ENCODE measurements at regions not wholly inside any gene's neighbourhood (a gene's known extent, or its start where the extent isn't known, plus 50 kb on each side); places are given as distances from the start of the nearest gene placed in this dataset.

DNA sequence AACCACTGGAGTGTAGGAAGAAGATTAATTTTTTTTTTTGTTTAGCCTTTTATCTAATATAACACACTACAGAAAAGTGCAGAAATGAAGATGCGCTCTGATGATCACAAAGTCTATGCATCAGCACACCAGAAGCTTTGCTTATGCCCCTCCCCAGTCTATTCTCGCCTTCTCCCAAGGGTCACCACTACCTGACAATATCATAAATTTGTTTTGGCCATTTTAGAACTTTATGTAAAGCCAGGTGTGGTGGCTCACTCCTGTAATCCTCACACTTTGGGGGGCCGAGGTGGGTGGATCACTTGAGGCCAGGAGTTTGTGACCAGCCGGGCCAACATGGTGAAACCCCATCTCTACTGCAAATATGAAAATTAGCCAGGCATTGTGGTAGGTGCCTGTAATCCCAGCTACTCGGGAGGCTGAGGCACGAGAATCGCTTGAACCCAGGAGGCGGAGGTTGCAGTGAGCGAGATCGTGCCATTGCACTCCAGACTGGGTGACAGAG, 231.3 kb downstream of the FOXD2 start:
- Histone ChIP-seq H3K4me3 (ENCODE audit: extremely low read depth in 1 of 4, insufficient read depth in 2 of 4, low read depth in 3 of 4, low read length in 4 of 4) (no peak overlapping the region), H2BK5ac (ENCODE audit: low read depth, low read length) (no peak overlapping the region), H4K91ac (replicated peaks; ENCODE audit: insufficient read length, low read length) (no peak overlapping the region), H4K20me1 (replicated peaks in 1 of 2; ENCODE audit: control insufficient read depth in 1 of 2, insufficient read depth in 2 of 2, low read length in 2 of 2) (no peaks in the 10 kb centered on the region), H3K79me2 (ENCODE audit: control insufficient read depth in 1 of 2, insufficient read depth in 2 of 2, low read length in 2 of 2) (no peaks in the 10 kb centered on the region), H3K36me3 (ENCODE audit: control insufficient read depth in 2 of 4, insufficient read depth in 4 of 4, low read length in 3 of 4) (no peaks in the 10 kb centered on the region), H3K27ac (ENCODE audit: low read depth, low read length) (no peak overlapping the region), H3K4ac (replicated peaks; ENCODE audit: insufficient read length, low read depth, low read length) (no peak overlapping the region), H3K23ac (ENCODE audit: insufficient read length) (no peak overlapping the region), H4K5ac (ENCODE audit: insufficient read length, low read depth, low read length) (no peak overlapping the region), H2BK12ac (ENCODE audit: low read depth, low read length) (no peak overlapping the region), H3K23me2 (ENCODE audit: low read depth, low read length) (no peaks in the 10 kb centered on the region), H3K56ac (replicated peaks; ENCODE audit: insufficient read length, low read depth, low read length) (no peak overlapping the region), H3K27me3 (replicated peaks in 1 of 4; ENCODE audit: control insufficient read depth in 3 of 4, extremely low read depth in 1 of 4, insufficient read depth in 3 of 4, low read length in 3 of 4) (peaks cover 0 to 2% (median 0%) of the 10 kb centered on the region in 4 experiments; a peak in 2 of 7 replicates), H2AFZ (ENCODE audit: low read length) (no peak overlapping the region), H4K8ac (ENCODE audit: extremely low read depth, insufficient read depth, low read length) (no peak overlapping the region), H3K14ac (ENCODE audit: insufficient read length) (no peak overlapping the region), H3K18ac (ENCODE audit: extremely low read depth, low read length) (no peak overlapping the region), H3K79me1 (ENCODE audit: low read depth, low read length) (no peaks in the 10 kb centered on the region), H2BK15ac (ENCODE audit: low read length) (no peak overlapping the region), H2AK5ac (ENCODE audit: low read depth, low read length) (no peak overlapping the region), H2BK120ac (replicated peaks; ENCODE audit: low read depth, low read length) (no peak overlapping the region), H2BK20ac (ENCODE audit: low read length) (no peak overlapping the region), H3K9me3 (ENCODE audit: insufficient read depth in 2 of 2, low read depth in 1 of 2, low read length in 1 of 2) (peaks cover 3 to 5% of the 10 kb centered on the region in 2 experiments; a peak in 1 of 4 replicates), H3K9ac (replicated peaks in 1 of 4; ENCODE audit: extremely low read depth in 1 of 4, low read depth in 3 of 4, low read length in 3 of 4) (no peak overlapping the region), H3K4me1 (replicated peaks in 1 of 4; ENCODE audit: control insufficient read depth in 3 of 4, insufficient read depth in 4 of 4, low read length in 3 of 4) (no peaks in the 10 kb centered on the region), H3K4me2 (ENCODE audit: insufficient read depth in 1 of 2, low read depth in 2 of 2, low read length in 2 of 2) (no peak overlapping the region)
- ChIA-PET CTCF (ENCODE audit: partially characterized antibody) (no interaction called here), POLR2A (ENCODE audit: partially characterized antibody) (no interaction called here)
- FAIRE-seq: no peak
- WGBS, 2 experiments (ENCODE audit: extremely low coverage in 1 of 2, insufficient coverage in 1 of 2, insufficient read length in 1 of 2, insufficient replicate concordance in 2 of 2, low coverage in 1 of 2, low lambda C conversion rate in 2 of 2, missing lambda C conversion rate in 1 of 2): 91% methylated on average over 10 of the region's 10 CpGs; no CpG with 5 or more reads in 1 of the 2 experiments
- peak in 1 of 2 experiments; percentile 8 for DNase-seq (ENCODE audit: low read depth in 1 of 2, low spot score in 2 of 2)
- no peak for TF ChIP-seq NANOG (IDR thresholded peaks at IDR 0.05; ENCODE audit: insufficient read depth, low read depth, low read length, poor library complexity, severe bottlenecking)
- TF ChIP-seq, protein P1, sequence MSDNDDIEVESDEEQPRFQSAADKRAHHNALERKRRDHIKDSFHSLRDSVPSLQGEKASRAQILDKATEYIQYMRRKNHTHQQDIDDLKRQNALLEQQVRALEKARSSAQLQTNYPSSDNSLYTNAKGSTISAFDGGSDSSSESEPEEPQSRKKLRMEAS (IDR thresholded peaks at IDR 0.05): no peak
- TF ChIP-seq BCL11A (IDR thresholded peaks at IDR 0.05; ENCODE audit: low read depth in 2 of 2, low read length in 2 of 2): no peak
- TF ChIP-seq, protein P2, sequence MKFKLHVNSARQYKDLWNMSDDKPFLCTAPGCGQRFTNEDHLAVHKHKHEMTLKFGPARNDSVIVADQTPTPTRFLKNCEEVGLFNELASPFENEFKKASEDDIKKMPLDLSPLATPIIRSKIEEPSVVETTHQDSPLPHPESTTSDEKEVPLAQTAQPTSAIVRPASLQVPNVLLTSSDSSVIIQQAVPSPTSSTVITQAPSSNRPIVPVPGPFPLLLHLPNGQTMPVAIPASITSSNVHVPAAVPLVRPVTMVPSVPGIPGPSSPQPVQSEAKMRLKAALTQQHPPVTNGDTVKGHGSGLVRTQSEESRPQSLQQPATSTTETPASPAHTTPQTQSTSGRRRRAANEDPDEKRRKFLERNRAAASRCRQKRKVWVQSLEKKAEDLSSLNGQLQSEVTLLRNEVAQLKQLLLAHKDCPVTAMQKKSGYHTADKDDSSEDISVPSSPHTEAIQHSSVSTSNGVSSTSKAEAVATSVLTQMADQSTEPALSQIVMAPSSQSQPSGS (IDR thresholded peaks at IDR 0.05; ENCODE audit: low read length): no peak
- TF ChIP-seq, protein P3, sequence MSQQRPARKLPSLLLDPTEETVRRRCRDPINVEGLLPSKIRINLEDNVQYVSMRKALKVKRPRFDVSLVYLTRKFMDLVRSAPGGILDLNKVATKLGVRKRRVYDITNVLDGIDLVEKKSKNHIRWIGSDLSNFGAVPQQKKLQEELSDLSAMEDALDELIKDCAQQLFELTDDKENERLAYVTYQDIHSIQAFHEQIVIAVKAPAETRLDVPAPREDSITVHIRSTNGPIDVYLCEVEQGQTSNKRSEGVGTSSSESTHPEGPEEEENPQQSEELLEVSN (IDR thresholded peaks at IDR 0.05): no peak
- TF ChIP-seq MAFK (IDR thresholded peaks at IDR 0.05; ENCODE audit: low read depth, low read length): no peak
- no peak for TF ChIP-seq FOSL1 (IDR thresholded peaks at IDR 0.05; ENCODE audit: insufficient read depth, low read depth, low read length)
- no peak for TF ChIP-seq SIX5 (IDR thresholded peaks at IDR 0.05; ENCODE audit: low read depth, low read length)
- TF ChIP-seq EGR1 (IDR thresholded peaks at IDR 0.05; ENCODE audit: borderline replicate concordance, low read depth, low read length): no peak
- TF ChIP-seq, protein P4, sequence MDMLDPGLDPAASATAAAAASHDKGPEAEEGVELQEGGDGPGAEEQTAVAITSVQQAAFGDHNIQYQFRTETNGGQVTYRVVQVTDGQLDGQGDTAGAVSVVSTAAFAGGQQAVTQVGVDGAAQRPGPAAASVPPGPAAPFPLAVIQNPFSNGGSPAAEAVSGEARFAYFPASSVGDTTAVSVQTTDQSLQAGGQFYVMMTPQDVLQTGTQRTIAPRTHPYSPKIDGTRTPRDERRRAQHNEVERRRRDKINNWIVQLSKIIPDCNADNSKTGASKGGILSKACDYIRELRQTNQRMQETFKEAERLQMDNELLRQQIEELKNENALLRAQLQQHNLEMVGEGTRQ (IDR thresholded peaks at IDR 0.05; ENCODE audit: low read length): no peak

All from H1 (cell line).